ENCODE measurements at regions not wholly inside any gene's neighbourhood (a gene's known extent, or its start where the extent isn't known, plus 50 kb on each side); places are given as distances from the start of the nearest gene placed in this dataset.

DNA sequence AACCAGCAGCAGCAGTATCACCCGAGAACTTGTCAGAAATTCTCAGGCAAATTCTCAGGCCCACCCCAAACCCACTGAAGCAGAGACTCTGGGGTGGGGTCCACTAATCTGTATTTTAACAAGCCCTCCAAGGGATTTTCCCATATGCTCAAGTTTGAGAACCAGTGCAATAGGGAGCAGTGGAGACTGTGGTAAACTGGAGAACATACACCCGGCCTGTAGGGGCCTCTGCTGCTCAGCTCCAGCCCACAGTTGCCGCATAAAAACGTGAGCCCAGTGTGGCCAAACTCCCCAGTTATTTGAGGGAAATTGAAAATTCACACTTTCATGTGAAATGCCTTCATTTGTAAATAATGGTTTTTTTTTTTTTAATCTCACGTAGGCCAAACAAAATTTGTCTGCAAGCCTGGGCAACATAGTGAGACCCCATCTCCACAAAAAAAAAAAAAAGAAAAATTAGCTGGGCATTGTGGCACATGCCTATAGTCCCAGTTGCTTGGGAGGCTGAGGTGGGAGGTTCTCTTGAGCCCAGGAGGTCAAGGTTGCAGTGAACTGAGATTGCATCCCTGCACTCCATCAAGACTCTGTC is 97.6 kb upstream of the ZMIZ1 start:
- no peak overlapping the region for H3K4me3 Mint-ChIP-seq (ENCODE audit: unreplicated experiment)

GRCh38 chr10:78972160-78972946 is 96.4 kb upstream of the ZMIZ1 start:
- peak; percentile 27 for DNase-seq (ENCODE audit: low spot score)
- Mint-ChIP-seq H3K27ac (ENCODE audit: unreplicated experiment) (peak overlapping the region; percentile 97), H3K36me3 (ENCODE audit: low read depth, unreplicated experiment) (peaks cover 3% of the 10 kb centered on the region), H3K27me3 (ENCODE audit: unreplicated experiment) (peaks cover 17% of the 10 kb centered on the region), H3K4me3 (ENCODE audit: unreplicated experiment) (no peak overlapping the region), H3K4me1 (ENCODE audit: unreplicated experiment) (peaks cover 38% of the 10 kb centered on the region), H3K9me3 (ENCODE audit: unreplicated experiment) (no peaks in the 10 kb centered on the region)
- no peak for TF ChIP-seq CTCF (IDR thresholded peaks at IDR 0.05; ENCODE audit: unreplicated experiment)

More for the DNA sequence above, 97.6 kb upstream of the ZMIZ1 start:
- no peak for DNase-seq (ENCODE audit: low spot score)
- Mint-ChIP-seq H3K27me3 (ENCODE audit: unreplicated experiment) (peaks cover 17% of the 10 kb centered on the region), H3K9me3 (ENCODE audit: unreplicated experiment) (no peaks in the 10 kb centered on the region), H3K4me1 (ENCODE audit: unreplicated experiment) (peaks cover 39% of the 10 kb centered on the region), H3K36me3 (ENCODE audit: low read depth, unreplicated experiment) (peaks cover 3% of the 10 kb centered on the region), H3K27ac (ENCODE audit: unreplicated experiment) (no peak overlapping the region)
- TF ChIP-seq CTCF (IDR thresholded peaks at IDR 0.05; ENCODE audit: unreplicated experiment): no peak

DNA sequence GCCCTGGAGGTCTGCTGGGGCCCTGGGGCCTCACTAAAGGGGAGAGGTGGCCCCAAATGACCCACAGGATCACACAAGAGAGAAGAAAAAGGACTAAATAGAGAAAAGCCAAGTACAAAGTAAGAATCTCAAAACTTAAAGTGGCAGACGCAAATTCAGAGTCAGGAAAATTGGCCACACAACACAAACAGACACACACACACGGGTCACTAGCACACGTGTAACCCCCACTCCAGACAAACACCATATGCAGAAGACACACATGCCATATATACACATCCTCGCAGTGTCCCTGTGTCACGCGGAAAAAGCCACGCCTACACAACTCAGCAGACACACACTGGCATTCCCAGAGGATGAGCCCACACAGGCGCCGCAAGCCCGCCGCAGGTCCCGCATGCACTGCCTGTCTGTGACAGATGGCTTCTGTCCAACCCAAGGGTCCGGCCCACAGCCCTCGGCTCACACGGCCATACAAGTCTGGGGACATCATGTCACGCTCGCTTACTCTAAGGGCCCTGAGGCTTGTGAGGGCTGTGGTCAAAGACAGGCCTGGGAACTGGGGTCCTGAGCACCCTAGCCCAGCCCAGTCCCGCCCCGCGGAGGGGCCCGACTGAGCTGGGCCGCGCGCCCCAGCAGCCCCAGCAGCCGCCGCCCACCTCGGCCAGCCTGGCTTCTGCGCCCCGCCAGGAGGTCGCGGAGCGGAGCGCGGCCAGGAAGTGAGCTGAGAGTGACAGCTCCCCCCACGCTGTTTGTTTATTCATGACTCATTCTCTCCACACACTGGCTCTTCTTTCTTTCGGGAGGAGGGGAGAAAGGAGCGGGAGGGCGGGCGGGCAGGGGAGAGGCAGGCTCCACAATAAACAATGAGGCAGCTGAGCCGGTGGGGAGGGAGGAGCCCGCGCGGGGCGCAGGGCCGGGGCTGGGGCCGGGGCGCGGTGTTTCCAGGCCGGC is 95.5 kb upstream of the ZMIZ1 start:
- Mint-ChIP-seq H3K4me3 (ENCODE audit: unreplicated experiment) (peak overlapping the region; percentile 77), H3K27me3 (ENCODE audit: unreplicated experiment) (peaks cover 20% of the 10 kb centered on the region), H3K9me3 (ENCODE audit: unreplicated experiment) (no peaks in the 10 kb centered on the region), H3K27ac (ENCODE audit: unreplicated experiment) (peak overlapping the region; percentile 97), H3K4me1 (ENCODE audit: unreplicated experiment) (peaks cover 36% of the 10 kb centered on the region), H3K36me3 (ENCODE audit: low read depth, unreplicated experiment) (peaks cover 3% of the 10 kb centered on the region)
- TF ChIP-seq CTCF (IDR thresholded peaks at IDR 0.05; ENCODE audit: unreplicated experiment): no peak
- peak; percentile 81 for DNase-seq (ENCODE audit: low spot score)

- H3K9me3 Mint-ChIP-seq (ENCODE audit: unreplicated experiment): no peaks in the 10 kb centered on the region
- peaks cover 23% of the 10 kb centered on the region for H3K27me3 Mint-ChIP-seq (ENCODE audit: unreplicated experiment)
- H3K4me1 Mint-ChIP-seq (ENCODE audit: unreplicated experiment): peaks cover 36% of the 10 kb centered on the region
Observed at GRCh38 chr10:78973901-78974616, 94.7 kb upstream of the ZMIZ1 start.

More at GRCh38 chr10:78973901-78974616, 94.7 kb upstream of the ZMIZ1 start:
- TF ChIP-seq CTCF (IDR thresholded peaks at IDR 0.05; ENCODE audit: unreplicated experiment): no peak
- DNase-seq (ENCODE audit: low spot score): peak; percentile 87
- Mint-ChIP-seq H3K4me3 (ENCODE audit: unreplicated experiment) (peak overlapping the region; percentile 72), H3K27ac (ENCODE audit: unreplicated experiment) (peak overlapping the region; percentile 99), H3K36me3 (ENCODE audit: low read depth, unreplicated experiment) (peaks cover 3% of the 10 kb centered on the region)
